ENCODE measurements at regions not wholly inside any gene's neighbourhood (a gene's known extent, or its start where the extent isn't known, plus 50 kb on each side); places are given as distances from the start of the nearest gene placed in this dataset.
"Not testable (repeated sequence)": the region's sequence is repeated elsewhere in the genome, so short reads cannot be mapped to it uniquely, and the experiment has no call there.

DNA sequence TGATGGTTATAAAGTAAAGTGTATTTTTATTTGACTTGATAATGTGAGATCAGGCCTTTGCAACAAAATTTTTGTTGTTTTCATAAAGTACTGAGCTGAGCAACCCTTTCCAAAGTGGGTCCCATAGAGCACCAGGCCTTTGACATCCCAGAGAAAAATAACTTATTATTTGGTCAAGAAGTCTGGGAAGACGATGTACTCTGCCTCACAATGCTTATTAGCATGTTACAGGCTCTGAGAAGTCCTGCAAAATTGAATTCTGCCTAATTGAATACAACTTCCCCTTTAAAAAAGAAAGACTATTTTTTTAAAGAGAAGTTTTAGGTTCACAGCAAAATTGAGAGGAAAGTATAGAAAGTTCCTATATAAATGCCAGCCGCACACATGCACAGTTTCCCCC, 151.5 kb upstream of the TCF4 start:
- H3K4me1 ChIP-seq (ENCODE audit: control insufficient read depth, low read depth, low read length), result no peaks in the 10 kb centered on the region
- no peaks in the 10 kb centered on the region for H3K27me3 ChIP-seq (ENCODE audit: control insufficient read depth, insufficient read depth, low read length)
- no peak overlapping the region for H3K27ac ChIP-seq (ENCODE audit: low read length)
- no peak overlapping the region for H3K4me3 ChIP-seq (ENCODE audit: low read length)
- no peaks in the 10 kb centered on the region for H3K9me3 ChIP-seq (ENCODE audit: control insufficient read depth, low read depth, low read length)
- no peak overlapping the region for H3K9ac ChIP-seq (ENCODE audit: low read length)
- no peaks in the 10 kb centered on the region for H3K36me3 ChIP-seq (ENCODE audit: control insufficient read depth, low read depth, low read length)

- Histone ChIP-seq H3K27me3 (ENCODE audit: control insufficient read depth, insufficient read depth, low read length) (no peaks in the 10 kb centered on the region), H3K4me1 (ENCODE audit: control insufficient read depth, low read depth, low read length) (no peaks in the 10 kb centered on the region), H3K27ac (ENCODE audit: low read length) (no peak overlapping the region), H3K9ac (ENCODE audit: low read length) (no peak overlapping the region), H3K36me3 (ENCODE audit: control insufficient read depth, low read depth, low read length) (no peaks in the 10 kb centered on the region), H3K9me3 (ENCODE audit: control insufficient read depth, low read depth, low read length) (no peaks in the 10 kb centered on the region), H3K4me3 (ENCODE audit: low read length) (no peak overlapping the region)
These were observed 150.6 kb upstream of the TCF4 start for GRCh38 chr18:55738483-55739114.

DNA sequence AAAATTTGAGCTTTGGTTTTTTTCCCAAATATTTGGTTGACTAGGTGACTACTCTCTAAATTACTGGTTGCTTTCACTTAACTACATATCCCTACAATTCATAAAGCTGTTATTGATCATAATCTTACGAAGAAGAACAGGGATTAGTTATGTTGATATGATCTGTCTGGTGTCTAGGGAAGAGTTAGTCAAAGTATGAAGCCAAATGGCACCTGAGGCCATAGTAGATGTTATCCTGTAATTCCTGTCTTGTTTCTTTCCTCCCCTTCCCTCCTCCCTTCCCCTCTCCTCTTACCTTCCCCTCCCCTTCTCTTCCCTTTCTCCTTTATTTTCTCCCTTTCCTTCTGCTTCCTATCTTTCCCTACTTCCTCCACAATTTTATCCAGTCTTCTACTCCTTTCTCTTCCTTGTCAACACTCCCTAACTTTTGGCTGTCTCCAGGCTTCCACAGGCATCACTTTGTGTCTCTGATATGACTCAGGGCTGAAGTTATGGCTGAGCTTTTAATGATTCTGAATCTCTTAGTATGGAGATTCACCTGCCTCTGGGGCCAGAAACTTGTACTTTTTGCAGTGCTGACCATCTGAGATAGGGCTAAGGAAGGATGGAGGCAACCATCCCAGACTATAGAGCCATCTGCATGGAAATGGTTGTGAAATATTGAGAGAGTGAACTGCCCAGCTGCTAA, 149.9 kb upstream of the TCF4 start:
- no peaks in the 10 kb centered on the region for H3K4me1 ChIP-seq (ENCODE audit: control insufficient read depth, low read depth, low read length)
- no peaks in the 10 kb centered on the region for H3K9me3 ChIP-seq (ENCODE audit: control insufficient read depth, low read depth, low read length)
- no peak overlapping the region for H3K9ac ChIP-seq (ENCODE audit: low read length)
- H3K27ac ChIP-seq (ENCODE audit: low read length), result no peak overlapping the region
- H3K4me3 ChIP-seq (ENCODE audit: low read length), result no peak overlapping the region
- H3K27me3 ChIP-seq (ENCODE audit: control insufficient read depth, insufficient read depth, low read length), result no peaks in the 10 kb centered on the region
- H3K36me3 ChIP-seq (ENCODE audit: control insufficient read depth, low read depth, low read length), result no peaks in the 10 kb centered on the region

GRCh38 chr18:55737266-55737665, 149.3 kb upstream of the TCF4 start:
- no peaks in the 10 kb centered on the region for H3K9me3 ChIP-seq (ENCODE audit: control insufficient read depth, low read depth, low read length)
- no peaks in the 10 kb centered on the region for H3K36me3 ChIP-seq (ENCODE audit: control insufficient read depth, low read depth, low read length)
- H3K27me3 ChIP-seq (ENCODE audit: control insufficient read depth, insufficient read depth, low read length), result no peaks in the 10 kb centered on the region
- H3K27ac ChIP-seq (ENCODE audit: low read length), result no peak overlapping the region
- H3K4me1 ChIP-seq (ENCODE audit: control insufficient read depth, low read depth, low read length), result no peaks in the 10 kb centered on the region
- H3K4me3 ChIP-seq (ENCODE audit: low read length), result no peak overlapping the region
- no peak overlapping the region for H3K9ac ChIP-seq (ENCODE audit: low read length)

- Histone ChIP-seq H3K4me3 (ENCODE audit: low read length) (no peak overlapping the region), H3K27ac (ENCODE audit: low read length) (no peak overlapping the region), H3K36me3 (ENCODE audit: control insufficient read depth, low read depth, low read length) (no peaks in the 10 kb centered on the region), H3K4me1 (ENCODE audit: control insufficient read depth, low read depth, low read length) (no peaks in the 10 kb centered on the region), H3K9ac (ENCODE audit: low read length) (no peak overlapping the region), H3K27me3 (ENCODE audit: control insufficient read depth, insufficient read depth, low read length) (no peaks in the 10 kb centered on the region), H3K9me3 (ENCODE audit: control insufficient read depth, low read depth, low read length) (no peaks in the 10 kb centered on the region)
These were observed 148.0 kb upstream of the TCF4 start for GRCh38 chr18:55735969-55736368.

DNA sequence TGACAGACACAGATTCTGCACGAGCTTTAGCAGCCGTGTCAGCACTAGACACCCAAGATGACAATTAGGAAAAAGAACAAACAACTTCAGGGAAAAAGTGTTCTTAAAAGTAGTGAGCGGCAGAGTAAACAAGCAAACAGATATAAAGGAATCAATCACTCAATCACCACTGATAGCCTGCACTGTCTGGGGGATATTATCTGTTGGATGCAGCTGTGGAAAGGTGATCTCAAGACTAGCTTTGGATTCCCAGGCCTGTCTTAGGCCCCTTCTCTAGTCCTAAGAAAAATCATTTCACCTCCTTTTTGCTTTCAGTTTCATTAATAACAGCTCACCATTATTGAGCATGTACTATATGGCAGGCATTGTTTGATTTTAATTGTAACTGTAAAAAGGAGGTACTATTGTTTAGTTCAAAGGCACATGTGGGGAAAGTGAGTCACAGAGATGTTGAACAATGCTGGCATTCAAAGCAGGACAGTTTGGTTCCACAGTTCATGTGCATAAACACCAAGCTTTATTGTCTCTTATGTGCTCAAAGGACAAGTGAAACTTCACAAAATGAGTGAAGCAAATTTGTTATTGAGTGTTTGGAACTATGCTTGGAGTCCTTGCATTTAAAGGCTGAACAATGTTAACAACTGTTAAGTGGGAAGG, 147.3 kb upstream of the TCF4 start:
- H3K9ac ChIP-seq (ENCODE audit: low read length), result no peak overlapping the region

DNA sequence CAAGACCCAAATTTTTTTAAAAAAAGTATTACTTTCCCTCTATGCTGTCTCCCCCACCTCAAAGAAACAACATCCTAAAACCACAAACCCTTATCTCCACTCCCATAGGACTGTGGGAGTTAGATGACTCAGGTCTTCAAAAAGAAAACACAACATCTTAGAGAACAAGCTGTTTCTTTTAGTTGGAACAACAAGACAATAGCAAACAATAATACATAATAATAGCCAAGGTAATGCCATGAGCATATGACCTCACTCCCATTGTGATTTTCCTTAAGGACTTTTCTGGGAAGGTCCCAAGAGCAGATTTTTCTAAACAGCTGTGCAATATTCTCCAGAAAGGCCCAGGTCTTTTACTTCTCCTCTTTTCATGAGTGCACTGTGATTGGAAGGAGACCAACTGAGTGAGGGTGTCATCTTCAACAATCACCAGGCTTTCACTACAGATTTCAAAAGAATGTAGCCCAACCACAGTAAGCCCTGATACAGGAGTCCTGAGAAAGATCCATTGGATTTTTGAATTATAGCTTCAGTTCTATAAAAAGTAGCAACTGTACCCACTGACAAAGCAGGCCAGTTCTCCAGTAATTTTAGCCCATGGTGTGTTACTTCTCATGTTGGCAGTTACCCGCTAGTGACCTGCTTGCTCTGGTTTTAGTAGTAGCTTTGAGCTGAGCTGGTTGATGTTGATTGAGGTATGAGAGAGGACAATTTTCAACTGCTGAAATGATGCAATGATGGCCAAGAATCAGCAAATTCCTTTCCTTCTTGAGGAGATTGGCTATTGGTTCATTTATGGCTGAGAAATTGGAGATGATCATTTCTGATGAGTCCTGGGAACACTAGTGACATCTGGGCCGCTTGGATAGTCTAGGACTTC, 144.5 kb upstream of the TCF4 start:
- no peak overlapping the region for H3K27ac ChIP-seq (ENCODE audit: low read length)
- H3K4me3 ChIP-seq (ENCODE audit: low read length), result no peak overlapping the region
- no peaks in the 10 kb centered on the region for H3K27me3 ChIP-seq (ENCODE audit: control insufficient read depth, insufficient read depth, low read length)
- no peaks in the 10 kb centered on the region for H3K9me3 ChIP-seq (ENCODE audit: control insufficient read depth, low read depth, low read length)
- H3K36me3 ChIP-seq (ENCODE audit: control insufficient read depth, low read depth, low read length), result no peaks in the 10 kb centered on the region
- no peak overlapping the region for H3K9ac ChIP-seq (ENCODE audit: low read length)
- H3K4me1 ChIP-seq (ENCODE audit: control insufficient read depth, low read depth, low read length), result no peaks in the 10 kb centered on the region

More for the DNA sequence above, 147.3 kb upstream of the TCF4 start:
- H3K4me1 ChIP-seq (ENCODE audit: control insufficient read depth, low read depth, low read length), result no peaks in the 10 kb centered on the region
- no peaks in the 10 kb centered on the region for H3K36me3 ChIP-seq (ENCODE audit: control insufficient read depth, low read depth, low read length)
- no peak overlapping the region for H3K27ac ChIP-seq (ENCODE audit: low read length)
- H3K4me3 ChIP-seq (ENCODE audit: low read length), result no peak overlapping the region
- H3K9me3 ChIP-seq (ENCODE audit: control insufficient read depth, low read depth, low read length), result no peaks in the 10 kb centered on the region
- no peaks in the 10 kb centered on the region for H3K27me3 ChIP-seq (ENCODE audit: control insufficient read depth, insufficient read depth, low read length)

DNA sequence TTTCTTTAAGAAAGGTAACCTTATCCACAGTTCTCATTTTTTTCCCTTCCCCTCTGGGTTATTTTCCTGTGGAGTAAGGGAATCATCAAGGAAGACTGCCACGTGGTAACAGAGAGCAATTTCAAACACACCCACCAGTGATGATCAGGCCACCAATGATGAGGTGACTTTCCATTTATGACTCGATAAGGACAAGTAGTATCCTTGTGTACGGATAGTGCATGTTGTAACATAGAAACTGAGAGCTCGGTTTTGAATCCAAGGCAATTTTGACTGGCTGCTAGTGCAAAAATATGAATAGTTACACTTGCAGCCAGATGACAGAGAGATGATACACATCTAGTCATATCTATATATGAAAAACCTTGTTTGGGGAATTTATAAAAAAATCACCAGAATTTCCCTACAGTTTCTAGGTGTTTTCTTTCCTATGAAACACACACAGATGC, 143.6 kb upstream of the TCF4 start:
- Histone ChIP-seq H3K4me3 (ENCODE audit: low read length) (no peak overlapping the region), H3K9me3 (ENCODE audit: control insufficient read depth, low read depth, low read length) (no peaks in the 10 kb centered on the region), H3K36me3 (ENCODE audit: control insufficient read depth, low read depth, low read length) (no peaks in the 10 kb centered on the region), H3K4me1 (ENCODE audit: control insufficient read depth, low read depth, low read length) (no peaks in the 10 kb centered on the region), H3K9ac (ENCODE audit: low read length) (no peak overlapping the region), H3K27ac (ENCODE audit: low read length) (no peak overlapping the region), H3K27me3 (ENCODE audit: control insufficient read depth, insufficient read depth, low read length) (no peaks in the 10 kb centered on the region)

GRCh38 chr18:55721006-55721405, 133.0 kb upstream of the TCF4 start:
- Histone ChIP-seq H3K9ac (ENCODE audit: low read length) (peak overlapping the region; percentile 42), H3K4me3 (ENCODE audit: low read length) (peak overlapping the region; percentile 51)
- not testable (repeated sequence) for H3K4me1 ChIP-seq (ENCODE audit: control insufficient read depth, low read depth, low read length); H3K36me3 ChIP-seq (ENCODE audit: control insufficient read depth, low read depth, low read length); H3K27ac ChIP-seq (ENCODE audit: low read length); H3K27me3 ChIP-seq (ENCODE audit: control insufficient read depth, insufficient read depth, low read length); H3K9me3 ChIP-seq (ENCODE audit: control insufficient read depth, low read depth, low read length)

DNA sequence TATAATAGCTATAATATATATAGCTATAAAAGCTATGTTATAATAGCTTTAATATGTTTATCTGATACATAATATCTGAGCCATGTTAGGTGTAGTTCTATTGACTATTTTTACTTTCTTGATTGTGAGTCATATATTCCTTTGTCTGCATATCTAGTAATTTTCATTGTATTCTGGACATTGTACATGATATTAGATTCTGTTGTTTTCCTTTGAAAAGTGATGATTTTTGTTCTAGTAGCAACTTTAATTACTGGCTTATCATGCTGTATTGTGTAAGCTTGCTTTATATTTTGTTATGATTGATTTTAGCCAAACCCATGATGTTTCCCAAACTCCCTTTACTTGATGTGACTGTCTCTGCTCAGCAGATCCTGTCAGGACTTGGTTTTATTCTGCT, 125.7 kb upstream of the TCF4 start:
- H3K9me3 ChIP-seq (ENCODE audit: control insufficient read depth, low read depth, low read length), result peaks cover 3% of the 10 kb centered on the region
- no peaks in the 10 kb centered on the region for H3K27me3 ChIP-seq (ENCODE audit: control insufficient read depth, insufficient read depth, low read length)
- no peak overlapping the region for H3K9ac ChIP-seq (ENCODE audit: low read length)
- H3K27ac ChIP-seq (ENCODE audit: low read length), result no peak overlapping the region
- H3K36me3 ChIP-seq (ENCODE audit: control insufficient read depth, low read depth, low read length), result no peaks in the 10 kb centered on the region
- no peak overlapping the region for H3K4me3 ChIP-seq (ENCODE audit: low read length)
- no peaks in the 10 kb centered on the region for H3K4me1 ChIP-seq (ENCODE audit: control insufficient read depth, low read depth, low read length)

DNA sequence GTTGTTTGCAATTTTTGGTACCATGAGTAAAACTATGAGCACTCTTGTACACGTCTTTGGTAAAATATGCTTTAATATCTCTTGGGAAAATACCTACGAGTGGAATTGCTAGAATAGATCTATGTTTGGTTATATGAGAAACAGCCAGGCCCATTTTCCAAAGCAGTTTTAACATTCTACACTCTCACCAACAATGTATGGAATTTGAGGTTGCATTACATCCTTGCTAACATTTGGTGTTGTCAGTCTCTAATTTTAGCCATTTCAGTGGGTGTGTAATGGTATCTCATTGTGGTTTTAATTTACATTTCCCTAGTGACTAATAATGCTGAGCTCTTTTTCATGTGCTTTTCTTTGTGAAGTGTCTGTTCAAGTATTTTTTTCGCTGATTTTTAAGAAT, 118.9 kb upstream of the TCF4 start:
- H3K27ac ChIP-seq (ENCODE audit: low read length), result no peak overlapping the region

More for the DNA sequence above, 118.9 kb upstream of the TCF4 start:
- Histone ChIP-seq H3K36me3 (ENCODE audit: control insufficient read depth, low read depth, low read length) (no peaks in the 10 kb centered on the region), H3K4me3 (ENCODE audit: low read length) (no peak overlapping the region), H3K9ac (ENCODE audit: low read length) (no peak overlapping the region), H3K27me3 (ENCODE audit: control insufficient read depth, insufficient read depth, low read length) (no peaks in the 10 kb centered on the region), H3K9me3 (ENCODE audit: control insufficient read depth, low read depth, low read length) (no peaks in the 10 kb centered on the region), H3K4me1 (ENCODE audit: control insufficient read depth, low read depth, low read length) (no peaks in the 10 kb centered on the region)
